HG03108 (cell line): ENCODE measurements at regions not wholly inside any gene's neighbourhood (a gene's known extent, or its start where the extent isn't known, plus 50 kb on each side); places are given as distances from the start of the nearest gene placed in this dataset.

Experiments
- ATAC-seq: cut with Tn5 transposase; IDR thresholded peaks from one replicate; pipeline ENCODE4 v1.9.1; 2021; ENCODE audit warnings: moderate library complexity; ENCODE audit not compliant: unreplicated experiment

GRCh38 chr3:104646196-104646595 lies 720.5 kb upstream of the ALCAM start:
- ATAC-seq, result no peak

- no peak for ATAC-seq
Measured at GRCh38 chr3:104648823-104649222, 717.9 kb upstream of the ALCAM start.

GRCh38 chr3:104669083-104669482 lies 697.6 kb upstream of the ALCAM start:
- no peak for ATAC-seq

GRCh38 chr3:104672331-104672730 lies 694.4 kb upstream of the ALCAM start:
- ATAC-seq, result no peak

GRCh38 chr3:104673981-104674380 lies 692.7 kb upstream of the ALCAM start:
- ATAC-seq, result no peak

- no peak for ATAC-seq
Measured at GRCh38 chr3:104676241-104676640, 690.5 kb upstream of the ALCAM start.

GRCh38 chr3:104677932-104678331 lies 688.8 kb upstream of the ALCAM start:
- ATAC-seq, result no peak

- no peak for ATAC-seq
Measured at GRCh38 chr3:104685492-104685891, 681.2 kb upstream of the ALCAM start.

- ATAC-seq, result no peak
Measured at GRCh38 chr3:104687362-104687761, 679.3 kb upstream of the ALCAM start.

- no peak for ATAC-seq
Measured at GRCh38 chr3:104696470-104696869, 670.2 kb upstream of the ALCAM start.

GRCh38 chr3:104711406-104711805 lies 655.3 kb upstream of the ALCAM start:
- no peak for ATAC-seq

- ATAC-seq, result no peak
Measured at GRCh38 chr3:104715972-104716371, 650.7 kb upstream of the ALCAM start.

GRCh38 chr3:104717828-104718196 lies 648.9 kb upstream of the ALCAM start:
- ATAC-seq, result no peak

- no peak for ATAC-seq
Measured at GRCh38 chr3:104723000-104723399, 643.7 kb upstream of the ALCAM start.

- ATAC-seq, result no peak
Measured at GRCh38 chr3:104731074-104731473, 635.6 kb upstream of the ALCAM start.

- no peak for ATAC-seq
Measured at GRCh38 chr3:104734627-104735026, 632.1 kb upstream of the ALCAM start.

GRCh38 chr3:104735691-104736090 lies 631.0 kb upstream of the ALCAM start:
- ATAC-seq, result no peak

- ATAC-seq, result no peak
Measured at GRCh38 chr3:104738271-104738670, 628.4 kb upstream of the ALCAM start.

GRCh38 chr3:104740874-104741379 lies 625.8 kb upstream of the ALCAM start:
- no peak for ATAC-seq

GRCh38 chr3:104742044-104742443 lies 624.7 kb upstream of the ALCAM start:
- no peak for ATAC-seq

GRCh38 chr3:104745313-104745712 lies 621.4 kb upstream of the ALCAM start:
- ATAC-seq, result no peak

GRCh38 chr3:104746056-104746455 lies 620.7 kb upstream of the ALCAM start:
- no peak for ATAC-seq

GRCh38 chr3:104750581-104750980 lies 616.1 kb upstream of the ALCAM start:
- no peak for ATAC-seq

GRCh38 chr3:104755791-104756190 lies 610.9 kb upstream of the ALCAM start:
- ATAC-seq, result no peak
